Activated CD8-positive, alpha-beta T cell treated with anti-CD3 and anti-CD28 coated beads for 36 hours (primary cell): ENCODE measurements at regions not wholly inside any gene's neighbourhood (a gene's known extent, or its start where the extent isn't known, plus 50 kb on each side); places are given as distances from the start of the nearest gene placed in this dataset.

Source experiments
- ATAC-seq: fragments of 200-7000 bp; cut with Tn5 transposase; one replicate; pipeline ENCODE4 v1.10.0; 2021; ENCODE audit warnings: mild to moderate bottlenecking, moderate library complexity
- CTCF ChIA-PET: fragments of 350-600 bp; sonication (Branson Sonifier 250); formaldehyde crosslinking; loops from one replicate; lab custom pipeline; 2021; ENCODE audit warnings: antibody characterized with exemption; lab: Charles Lee
- POLR2A ChIA-PET: fragments of 350-600 bp; sonication (Branson Sonifier 250); formaldehyde crosslinking; loops from one replicate; lab custom pipeline; 2021; ENCODE audit warnings: antibody characterized with exemption; lab: Charles Lee
- DNase-seq: peaks from one replicate; pipeline ENCODE4 v3.0.0-alpha.2; 2020
- H3K27ac Mint-ChIP-seq: one replicate; pipeline ENCODE4 v1.8.0; 2021; ENCODE audit warnings: mild to moderate bottlenecking, mixed read lengths
- H3K27me3 Mint-ChIP-seq: one replicate; pipeline ENCODE4 v1.8.0; 2021; ENCODE audit warnings: mixed read lengths
- H3K36me3 Mint-ChIP-seq: one replicate; pipeline ENCODE4 v1.8.0; 2021; ENCODE audit warnings: low read depth, mixed read lengths
- H3K4me1 Mint-ChIP-seq: one replicate; pipeline ENCODE4 v1.8.0; 2021; ENCODE audit warnings: low read depth, mixed read lengths
- H3K4me3 Mint-ChIP-seq: one replicate; pipeline ENCODE4 v1.8.0; 2021; ENCODE audit warnings: mild to moderate bottlenecking, moderate library complexity, mixed read lengths
- H3K9me3 Mint-ChIP-seq: one replicate; pipeline ENCODE4 v1.8.0; 2021; ENCODE audit warnings: mixed read lengths
- CTCF ChIP-seq: fragments of 200-600 bp; IDR thresholded peaks from one replicate; pipeline ENCODE4 v1.8.0; 2022; ENCODE audit warnings: antibody characterized with exemption, mild to moderate bottlenecking
- intact Hi-C: fragments of 100-400 bp; cut with micrococcal nuclease; formaldehyde crosslinking; loops from one replicate; pipeline ENCODE4 v1.10.0; 2022

GRCh38 chr22:49404576-49405241, 423.0 kb downstream of the BRD1 start:
- Mint-ChIP-seq H3K36me3 (no peaks in the 10 kb centered on the region), H3K27me3 (peaks cover 6% of the 10 kb centered on the region), H3K4me1 (no peaks in the 10 kb centered on the region), H3K27ac (no peak overlapping the region), H3K9me3 (peaks cover 4% of the 10 kb centered on the region), H3K4me3 (no peak overlapping the region)
- ChIA-PET POLR2A (no interaction called here), CTCF (interaction anchor here (1.4 kb wide), 1 partner anchor 320 kb away, joined by 3 read pairs; no protein-coding TSS in a partner anchor)
- no peak for TF ChIP-seq CTCF
- DNase-seq: no peak
- intact Hi-C loops: no loop called here
- ATAC-seq: no peak

GRCh38 chr22:49404020-49404419, 423.7 kb downstream of the BRD1 start:
- H3K9me3 Mint-ChIP-seq: no peaks in the 10 kb centered on the region
- no peaks in the 10 kb centered on the region for H3K4me1 Mint-ChIP-seq
- H3K36me3 Mint-ChIP-seq: no peaks in the 10 kb centered on the region
- ATAC-seq: no peak
- intact Hi-C loops: no loop called here
- peaks cover 6% of the 10 kb centered on the region for H3K27me3 Mint-ChIP-seq
- ChIA-PET POLR2A (no interaction called here), CTCF (interaction anchor here (1.4 kb wide), 1 partner anchor 321 kb away, joined by 3 read pairs; no protein-coding TSS in a partner anchor)
- no peak overlapping the region for H3K4me3 Mint-ChIP-seq
- TF ChIP-seq CTCF: no peak
- no peak for DNase-seq
- H3K27ac Mint-ChIP-seq: no peak overlapping the region

GRCh38 chr22:49403102-49403501, 424.6 kb downstream of the BRD1 start:
- no peaks in the 10 kb centered on the region for H3K4me1 Mint-ChIP-seq
- H3K4me3 Mint-ChIP-seq: no peak overlapping the region
- ChIA-PET CTCF (no interaction called here), POLR2A (no interaction called here)
- no peaks in the 10 kb centered on the region for H3K36me3 Mint-ChIP-seq
- no peaks in the 10 kb centered on the region for H3K9me3 Mint-ChIP-seq
- no peak for DNase-seq
- no peak for TF ChIP-seq CTCF
- intact Hi-C loops: no loop called here
- ATAC-seq: no peak
- no peak overlapping the region for H3K27ac Mint-ChIP-seq
- H3K27me3 Mint-ChIP-seq: peaks cover 6% of the 10 kb centered on the region

- H3K27me3 Mint-ChIP-seq: peaks cover 3% of the 10 kb centered on the region
- TF ChIP-seq CTCF: no peak
- ChIA-PET POLR2A (no interaction called here), CTCF (no interaction called here)
- no peak overlapping the region for H3K27ac Mint-ChIP-seq
- intact Hi-C loops: no loop called here
- no peaks in the 10 kb centered on the region for H3K9me3 Mint-ChIP-seq
- no peaks in the 10 kb centered on the region for H3K36me3 Mint-ChIP-seq
- no peaks in the 10 kb centered on the region for H3K4me1 Mint-ChIP-seq
- DNase-seq (no peak), ATAC-seq (no peak)
- H3K4me3 Mint-ChIP-seq: no peak overlapping the region
Measured at GRCh38 chr22:49402169-49402568, 425.5 kb downstream of the BRD1 start.

- intact Hi-C loops: no loop called here
- H3K4me3 Mint-ChIP-seq: no peak overlapping the region
- H3K9me3 Mint-ChIP-seq: no peaks in the 10 kb centered on the region
- POLR2A ChIA-PET: no interaction called here
- H3K36me3 Mint-ChIP-seq: no peaks in the 10 kb centered on the region
- no peak for ATAC-seq
- CTCF ChIA-PET: no interaction called here
- no peaks in the 10 kb centered on the region for H3K4me1 Mint-ChIP-seq
- H3K27me3 Mint-ChIP-seq: peaks cover 3% of the 10 kb centered on the region
- no peak overlapping the region for H3K27ac Mint-ChIP-seq
- TF ChIP-seq CTCF: no peak
- DNase-seq: no peak
Measured at GRCh38 chr22:49400941-49401598, 426.6 kb downstream of the BRD1 start.
